Heart left ventricle (tissue), 13 donors: ENCODE measurements at regions not wholly inside any gene's neighbourhood (a gene's known extent, or its start where the extent isn't known, plus 50 kb on each side); places are given as distances from the start of the nearest gene placed in this dataset.

Experiments used
- CTCF ChIP-seq, 12 donors: fragments of 200-600 bp; sonication (generic) in 4 of 12; IDR thresholded peaks; one replicate each; pipeline versions ENCODE4 v1.5.0 to v1.8.0; 2018 to 2022; ENCODE audit warnings: antibody characterized with exemption in 12 of 12, mild to moderate bottlenecking in 5 of 12
- POLR2A ChIP-seq, 2 donors: fragments of 450-650 bp; IDR thresholded peaks; one replicate each; pipeline ENCODE4 v1.6.1; 2017; ENCODE audit warnings: antibody characterized with exemption in 2 of 2, mild to moderate bottlenecking in 2 of 2, moderate library complexity in 2 of 2
- donor health status: ischemic (EF 13 %, LVEDD 7.1; RV severe dilation, severe dysfunction).
- donor health status: DM: no; HTN: yes; CAD: no.
- donor health status: DM: no; HTN: no; CAD: no.
- donor health status: ischemic (EF 25% LVEDD 6.9; RV normal size, moderate dysfunction).
- donor health status: ischemic (EF 25% LVEDD 5.7; RV mildly dilated, moderate dysfunction).
- donor health status: ischemic (EF 35%, LVEDD 5.7; RV mildly dilated, moderate dysfunction).
- donor health status: nonischemic (EF 11% LVEDD 7.7; RV severe dilation, severe dysfunction).
- donor health status: DM: yes; HTN: yes; CAD: no.
- donor health status: PGD.
- donor health status: ischemic (EF 29% LVEDD 5.4; RV normal size, mild dysfunction).
- donor health status: nonischemic (EF 23%, LVEDD 6.1; RV moderate dilation, normal function).

GRCh38 chr22:44385296-44385610 lies 72.5 kb upstream of the SHISAL1 start:
- TF ChIP-seq CTCF (IDR thresholded peaks at IDR 0.05) = no peak
- TF ChIP-seq POLR2A (IDR thresholded peaks at IDR 0.05) = no peak
